ENCODE measurements at regions not wholly inside any gene's neighbourhood (a gene's known extent, or its start where the extent isn't known, plus 50 kb on each side); places are given as distances from the start of the nearest gene placed in this dataset.

DNA sequence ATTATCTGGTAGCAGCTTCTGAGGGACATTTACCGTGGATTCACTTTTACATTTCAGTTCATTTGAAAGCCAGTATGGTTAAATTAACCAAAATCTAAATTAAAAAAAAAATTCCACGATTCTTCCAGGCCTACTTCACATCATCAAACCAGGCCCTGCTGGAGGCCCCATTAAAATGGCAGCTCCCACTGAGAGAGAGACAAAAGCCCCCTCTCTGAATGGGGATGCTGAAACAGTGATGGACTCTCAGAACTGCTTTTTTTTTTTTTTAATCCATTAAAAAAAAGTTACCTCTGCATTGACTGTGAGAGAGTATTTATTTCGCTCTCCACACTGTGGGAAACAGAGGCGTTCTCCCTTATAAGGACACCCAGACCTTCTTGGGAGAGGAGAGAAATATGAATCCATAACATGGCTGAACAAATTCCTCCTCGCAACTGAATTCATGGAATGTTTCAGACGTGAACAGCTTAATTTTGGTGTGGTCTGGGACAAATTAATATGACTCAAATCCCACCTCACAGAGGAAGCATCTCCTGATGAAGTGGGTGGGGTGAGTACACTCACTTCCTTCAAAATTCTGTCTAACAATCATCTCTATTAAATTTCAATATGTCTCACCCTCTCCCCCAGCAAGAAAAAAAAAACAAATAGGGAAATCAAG lies 73.5 kb downstream of the SAMD9 start:
- TF ChIP-seq, protein P1, sequence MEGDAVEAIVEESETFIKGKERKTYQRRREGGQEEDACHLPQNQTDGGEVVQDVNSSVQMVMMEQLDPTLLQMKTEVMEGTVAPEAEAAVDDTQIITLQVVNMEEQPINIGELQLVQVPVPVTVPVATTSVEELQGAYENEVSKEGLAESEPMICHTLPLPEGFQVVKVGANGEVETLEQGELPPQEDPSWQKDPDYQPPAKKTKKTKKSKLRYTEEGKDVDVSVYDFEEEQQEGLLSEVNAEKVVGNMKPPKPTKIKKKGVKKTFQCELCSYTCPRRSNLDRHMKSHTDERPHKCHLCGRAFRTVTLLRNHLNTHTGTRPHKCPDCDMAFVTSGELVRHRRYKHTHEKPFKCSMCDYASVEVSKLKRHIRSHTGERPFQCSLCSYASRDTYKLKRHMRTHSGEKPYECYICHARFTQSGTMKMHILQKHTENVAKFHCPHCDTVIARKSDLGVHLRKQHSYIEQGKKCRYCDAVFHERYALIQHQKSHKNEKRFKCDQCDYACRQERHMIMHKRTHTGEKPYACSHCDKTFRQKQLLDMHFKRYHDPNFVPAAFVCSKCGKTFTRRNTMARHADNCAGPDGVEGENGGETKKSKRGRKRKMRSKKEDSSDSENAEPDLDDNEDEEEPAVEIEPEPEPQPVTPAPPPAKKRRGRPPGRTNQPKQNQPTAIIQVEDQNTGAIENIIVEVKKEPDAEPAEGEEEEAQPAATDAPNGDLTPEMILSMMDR (IDR thresholded peaks at IDR 0.05), result no peak
- TF ChIP-seq POLR2A (IDR thresholded peaks at IDR 0.05), result no peak
